NCI-H2107 treated with DMSO at 0.1 percent for 48 hours (cell line): ENCODE measurements at regions not wholly inside any gene's neighbourhood (a gene's known extent, or its start where the extent isn't known, plus 50 kb on each side); places are given as distances from the start of the nearest gene placed in this dataset.
"Not testable (repeated sequence)": the region's sequence is repeated elsewhere in the genome, so short reads cannot be mapped to it uniquely, and the experiment has no call there.

Experiments used
- DNase-seq: peaks from one replicate; lab custom pipeline; 2025; ENCODE audit not compliant: unreplicated experiment; lab: John Stamatoyannopoulos, UW

DNA sequence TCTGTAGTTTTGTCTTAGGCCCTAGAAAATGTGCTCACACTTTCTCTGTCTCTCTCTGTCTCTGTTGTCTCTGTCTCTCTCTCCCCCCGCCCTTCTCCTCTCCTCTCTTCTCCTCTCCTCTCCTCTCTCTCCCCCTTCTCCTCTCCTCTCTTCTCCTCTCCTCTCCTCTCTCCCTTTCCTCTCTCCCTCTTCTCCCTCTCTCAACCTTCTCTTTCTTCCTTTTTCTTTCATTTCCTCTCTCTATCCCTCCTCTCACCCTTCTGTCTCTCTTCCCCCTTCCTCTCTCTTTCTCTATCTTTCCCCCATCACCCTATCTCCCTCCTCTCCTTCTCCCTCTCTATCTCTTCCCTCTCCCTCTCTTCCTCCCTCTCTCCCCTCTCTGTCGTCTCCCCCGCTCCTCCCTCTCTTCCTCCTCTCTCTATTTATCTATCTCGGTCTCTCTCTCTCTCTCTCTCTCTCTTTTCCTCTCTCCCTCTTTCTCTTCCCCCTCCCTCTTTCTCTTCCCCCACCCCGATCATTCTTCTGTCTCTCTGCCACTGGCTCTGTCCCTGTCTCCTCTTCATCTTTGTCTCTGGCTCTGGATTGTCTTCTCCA lies 107.2 kb upstream of the C16orf82 start:
- no peak for DNase-seq

DNA sequence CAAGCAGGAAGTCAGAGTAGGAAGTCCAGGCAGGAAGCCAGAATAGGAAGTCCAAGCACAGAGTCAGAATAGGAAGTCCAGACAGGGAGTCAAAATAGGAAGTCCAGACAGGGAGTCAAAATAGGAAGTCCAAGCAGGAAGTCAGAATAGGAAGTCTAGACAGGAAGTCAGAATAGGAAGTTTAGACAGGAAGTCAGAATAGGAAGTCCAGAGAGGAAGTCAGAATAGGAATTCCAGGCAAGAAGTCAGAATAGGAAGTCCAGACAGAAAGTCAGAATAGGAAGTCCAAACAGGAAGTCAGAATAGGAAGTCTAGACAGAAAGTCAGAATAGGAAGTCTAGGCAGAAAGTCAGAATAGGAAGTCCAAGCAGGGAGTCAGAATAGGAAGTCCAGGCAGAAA lies 105.3 kb upstream of the C16orf82 start:
- no peak for DNase-seq

DNA sequence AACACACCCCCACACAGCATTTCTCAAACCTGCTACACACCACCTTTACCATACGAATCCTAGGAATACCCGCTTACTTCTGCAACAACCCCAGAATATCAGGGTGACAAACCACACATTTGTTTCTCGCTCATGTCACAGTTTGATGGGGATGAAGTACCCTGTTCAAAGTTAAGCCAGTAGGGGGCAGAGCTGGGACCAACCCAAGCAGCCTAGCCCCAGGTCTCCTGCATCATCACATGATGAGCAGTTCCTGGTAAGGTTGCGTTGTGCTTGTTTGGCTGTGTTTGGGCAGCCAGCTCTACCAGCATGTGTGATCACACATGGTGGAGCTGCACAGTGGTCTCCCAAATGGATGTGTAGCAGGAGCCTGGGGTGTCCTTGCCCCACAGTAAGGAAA lies 103.6 kb upstream of the C16orf82 start:
- DNase-seq = no peak

DNA sequence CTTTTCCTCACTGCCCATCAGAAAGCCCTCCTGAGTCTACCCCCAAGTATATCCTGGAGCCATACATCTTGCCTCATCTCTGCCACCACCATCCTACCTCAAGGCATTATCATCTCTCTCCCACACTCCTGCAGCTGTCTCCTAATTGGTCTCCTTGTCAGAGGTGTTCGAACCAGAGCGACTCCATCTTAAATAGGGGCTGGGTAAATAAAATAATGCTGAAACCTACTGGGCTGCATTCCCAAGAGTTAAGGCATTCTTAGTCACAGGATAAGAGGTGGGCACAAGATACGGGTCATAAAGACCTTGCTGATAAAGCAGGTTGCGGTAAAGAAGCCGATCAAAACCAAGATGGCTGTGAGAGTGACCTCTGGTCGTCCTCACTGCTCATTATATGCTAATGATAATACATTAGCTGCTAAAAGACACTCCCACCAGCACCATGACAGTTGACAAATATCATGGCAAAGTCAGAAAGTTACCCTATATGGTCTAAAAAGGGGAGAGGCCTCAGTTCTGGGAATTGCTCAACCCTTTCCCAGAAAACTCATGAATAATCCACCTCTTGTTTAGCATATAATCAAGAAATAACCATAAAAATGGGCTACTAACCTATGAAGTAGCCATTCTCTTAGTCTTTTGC lies 97.0 kb upstream of the C16orf82 start:
- DNase-seq = no peak

DNA sequence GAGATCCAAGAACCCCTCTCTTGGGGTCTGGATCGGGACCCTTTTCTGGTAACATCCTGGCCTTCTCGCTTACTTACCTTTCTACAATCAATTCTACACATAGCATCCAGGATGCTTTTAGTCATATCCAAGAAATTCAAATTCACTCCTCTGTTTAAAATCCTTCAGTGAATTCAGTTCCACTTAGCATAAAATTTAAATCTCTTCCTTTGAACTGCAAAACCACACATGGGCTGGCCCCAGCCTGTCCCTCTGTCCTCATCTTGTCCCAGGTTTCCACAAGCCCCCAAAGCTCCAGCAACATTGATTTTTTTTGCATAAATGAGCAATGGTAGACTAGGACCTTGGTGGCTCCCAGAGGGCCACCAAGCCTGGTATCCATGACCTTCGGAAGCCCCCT lies 96.4 kb upstream of the C16orf82 start:
- DNase-seq = no peak

DNA sequence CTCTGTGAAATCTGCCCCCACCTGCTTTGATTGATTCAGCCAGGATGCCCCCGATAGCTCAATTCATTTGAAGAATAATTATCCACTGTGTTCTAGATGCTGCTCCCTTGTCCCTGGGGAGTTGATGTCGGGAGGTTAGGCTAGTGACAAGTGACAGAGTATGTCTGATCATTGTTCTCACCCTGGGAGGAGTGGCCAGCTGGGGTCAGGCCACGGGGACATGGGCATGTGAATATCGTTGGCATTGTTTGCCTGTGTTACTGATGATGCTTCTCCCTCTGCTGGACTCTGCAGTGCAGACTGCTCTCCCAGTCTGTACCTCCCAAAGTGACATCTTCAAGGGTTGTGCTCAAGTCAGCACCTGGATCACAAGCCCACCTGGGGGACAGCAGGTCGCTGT lies 89.9 kb upstream of the C16orf82 start:
- no peak for DNase-seq

DNA sequence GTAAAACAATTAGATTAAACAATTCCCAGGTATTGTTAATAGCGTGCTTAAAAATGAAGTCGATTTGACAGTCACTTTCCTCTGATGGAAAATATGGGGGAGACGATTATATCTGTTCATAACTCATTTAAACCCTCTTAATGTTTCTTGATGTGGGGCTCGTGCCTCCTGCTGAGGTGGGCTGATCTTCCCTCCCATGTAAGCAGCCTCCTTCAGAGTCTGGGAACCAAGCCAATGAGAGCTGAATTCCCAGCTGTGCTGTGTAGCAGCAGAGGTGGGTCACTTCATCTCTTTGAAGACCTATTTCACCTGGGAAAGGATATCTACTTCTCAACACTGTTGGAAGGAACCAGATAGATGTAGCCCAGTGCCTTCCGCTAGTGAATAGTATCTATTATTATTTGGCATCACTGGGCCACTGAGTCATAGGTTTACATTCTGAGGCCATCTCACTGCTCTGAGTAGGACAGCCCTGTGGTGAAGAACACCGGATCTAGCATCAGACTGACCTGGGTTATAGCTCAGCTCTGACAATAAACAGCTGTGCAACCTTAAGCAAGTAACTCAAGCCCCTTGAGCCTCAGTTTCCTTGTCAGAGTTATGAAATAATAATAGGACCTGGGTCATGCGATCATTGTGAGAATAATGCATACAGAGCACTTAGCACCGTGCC lies 85.3 kb upstream of the C16orf82 start:
- no peak for DNase-seq

DNA sequence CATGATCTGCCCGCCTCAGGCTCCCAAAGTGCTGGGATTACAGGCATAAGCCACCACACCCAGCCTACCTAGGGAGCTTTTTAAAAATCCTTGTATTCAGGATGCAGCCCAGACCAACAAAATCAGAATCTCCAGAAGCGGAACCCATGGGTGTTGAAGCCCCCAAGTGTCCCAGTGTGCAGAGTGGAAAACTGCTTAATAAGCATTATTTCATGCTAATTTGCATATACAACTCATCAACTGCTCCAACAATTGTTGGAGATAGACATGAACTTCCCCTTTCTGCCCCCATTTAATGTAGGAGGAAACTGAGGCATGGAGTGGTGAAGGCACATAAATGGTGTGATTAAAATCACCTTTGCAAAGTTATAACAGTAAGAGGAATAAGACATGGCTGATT lies 84.3 kb upstream of the C16orf82 start:
- DNase-seq = no peak

DNA sequence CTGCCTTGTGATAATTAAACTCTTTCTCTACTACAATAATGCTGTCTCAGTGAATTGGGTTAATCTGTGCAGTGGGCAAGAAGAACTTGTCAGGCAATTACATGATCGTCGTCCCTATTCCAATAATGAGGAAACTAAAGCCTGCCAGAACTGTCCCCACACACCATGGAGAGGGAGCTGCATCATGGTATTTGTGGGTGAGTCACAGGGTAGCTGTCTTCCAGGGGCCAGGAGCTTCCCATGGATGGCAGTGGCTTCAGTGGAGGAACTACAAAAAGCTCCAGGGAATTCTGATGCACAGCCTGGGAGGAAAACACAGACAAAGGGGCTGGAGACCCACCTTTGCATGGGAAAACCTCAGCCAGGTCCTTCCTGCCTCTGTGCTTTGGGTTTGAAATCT lies 83.3 kb upstream of the C16orf82 start:
- DNase-seq = no peak

DNA sequence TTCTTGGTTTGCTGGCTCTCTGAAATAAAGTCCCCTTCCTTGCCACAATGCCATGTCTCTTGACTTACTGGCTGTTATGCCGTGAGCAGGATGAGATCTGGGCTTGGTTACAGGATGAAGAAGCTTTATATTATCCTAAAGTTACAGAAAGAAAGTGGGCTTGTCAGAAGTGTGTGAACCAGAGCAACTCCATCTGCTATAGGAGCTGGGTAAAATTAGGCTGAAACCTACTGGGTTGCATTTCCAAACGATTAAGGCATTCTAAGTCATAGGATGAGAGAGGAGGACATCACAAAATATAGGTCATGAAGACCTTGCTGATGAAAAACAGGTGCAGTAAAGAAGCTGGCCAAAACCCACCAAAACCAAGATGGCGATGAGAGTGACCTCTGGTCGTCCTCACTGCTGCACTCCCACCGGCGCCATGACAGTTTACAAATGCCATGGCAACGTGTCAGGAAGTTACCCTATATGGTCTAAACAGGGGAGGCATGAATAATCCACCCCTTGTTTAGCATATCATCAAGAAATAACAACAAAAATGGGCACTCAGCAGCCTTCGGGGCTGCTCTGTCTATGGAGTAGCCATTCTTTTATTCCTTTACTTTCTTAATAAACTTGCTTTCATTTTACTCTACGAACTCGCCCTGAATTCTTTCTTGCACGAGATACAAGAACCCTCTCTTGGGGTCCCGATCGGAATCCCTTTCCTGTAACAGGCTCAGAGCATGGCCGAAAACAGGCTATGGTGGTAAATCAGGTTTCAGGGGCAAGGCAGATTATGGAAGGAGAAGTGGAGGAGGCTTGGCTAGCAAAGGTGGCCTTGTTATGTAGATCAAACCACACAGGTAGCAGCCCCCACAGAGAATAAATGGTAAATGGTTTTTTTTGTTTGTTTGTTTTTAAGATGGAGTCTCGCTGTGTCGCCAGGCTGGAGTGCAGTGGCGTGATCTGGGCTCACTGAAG lies 81.3 kb upstream of the C16orf82 start:
- DNase-seq = no peak

DNA sequence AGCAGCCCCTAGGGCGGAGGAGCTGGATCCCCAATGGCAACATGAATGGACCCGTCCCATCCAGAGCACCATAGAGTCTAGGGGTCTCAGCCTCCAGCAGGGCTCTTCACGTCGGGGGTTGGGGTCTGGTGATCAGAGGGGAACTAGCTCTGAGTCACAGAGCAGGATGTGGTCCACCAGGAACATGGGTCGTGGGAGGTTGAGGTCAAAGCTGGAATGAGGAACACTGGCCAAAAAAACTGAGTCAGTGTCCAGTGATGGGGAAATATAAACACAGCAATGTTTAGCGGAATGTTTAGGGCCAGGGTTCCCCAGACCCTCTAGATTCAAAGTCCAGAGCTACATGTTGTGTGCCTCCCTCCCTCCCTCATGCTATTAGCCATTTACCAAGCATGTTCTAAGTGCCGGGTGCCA lies 79.1 kb upstream of the C16orf82 start:
- DNase-seq = no peak

DNA sequence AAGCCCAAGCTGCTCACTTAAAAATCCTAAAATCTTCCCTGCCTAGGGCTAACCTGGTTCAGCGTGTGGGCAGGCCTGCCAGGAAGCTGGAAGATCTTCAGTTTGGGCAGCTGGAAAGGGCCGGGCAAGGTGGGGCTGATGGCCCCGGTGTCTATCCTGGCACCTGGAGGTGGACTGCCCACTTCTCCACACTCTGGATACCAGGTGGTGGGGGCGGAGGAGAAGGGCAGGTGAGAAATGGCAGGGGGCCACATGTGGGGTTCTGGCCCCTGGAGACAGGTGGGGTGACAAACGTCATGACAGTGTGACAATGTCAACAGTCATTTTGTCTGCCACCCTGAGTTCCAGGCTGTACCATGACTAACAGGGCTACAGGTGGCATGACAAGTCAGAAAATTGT lies 78.5 kb upstream of the C16orf82 start:
- no peak for DNase-seq

DNA sequence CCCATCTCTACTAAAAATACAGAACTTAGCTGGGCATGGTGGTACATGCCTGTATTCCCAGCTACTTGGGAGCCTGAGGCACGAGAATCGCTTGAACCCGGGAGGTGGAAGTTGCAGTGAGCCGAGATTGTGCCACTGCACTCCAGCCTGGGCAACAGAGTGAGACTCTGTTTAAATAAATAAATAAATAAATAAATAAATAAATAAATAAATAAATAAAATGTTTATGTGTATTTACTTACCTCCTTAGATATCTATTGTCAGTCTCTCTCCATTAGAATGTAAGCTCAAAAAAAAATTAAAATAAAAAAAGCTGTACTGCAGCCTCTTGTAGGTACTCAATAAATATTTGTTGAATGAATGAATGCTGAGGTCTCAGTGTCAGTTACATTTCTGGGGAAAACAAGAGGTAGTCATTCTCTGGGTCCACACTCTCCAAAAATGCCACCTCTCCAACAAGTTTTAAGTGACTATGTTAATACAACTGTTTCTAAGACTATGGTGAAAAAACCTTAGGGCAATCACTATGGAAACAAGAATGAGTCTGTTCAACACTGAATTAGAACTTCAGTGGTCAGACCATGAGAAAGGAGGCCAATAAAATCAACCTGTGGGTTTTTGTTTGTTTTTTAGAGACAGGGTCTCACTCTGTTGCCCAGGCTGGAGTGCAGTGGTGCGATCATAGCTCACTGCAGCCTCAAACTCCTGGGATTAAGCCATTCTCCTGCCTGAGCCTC lies 76.2 kb upstream of the C16orf82 start:
- DNase-seq = not testable (repeated sequence)

DNA sequence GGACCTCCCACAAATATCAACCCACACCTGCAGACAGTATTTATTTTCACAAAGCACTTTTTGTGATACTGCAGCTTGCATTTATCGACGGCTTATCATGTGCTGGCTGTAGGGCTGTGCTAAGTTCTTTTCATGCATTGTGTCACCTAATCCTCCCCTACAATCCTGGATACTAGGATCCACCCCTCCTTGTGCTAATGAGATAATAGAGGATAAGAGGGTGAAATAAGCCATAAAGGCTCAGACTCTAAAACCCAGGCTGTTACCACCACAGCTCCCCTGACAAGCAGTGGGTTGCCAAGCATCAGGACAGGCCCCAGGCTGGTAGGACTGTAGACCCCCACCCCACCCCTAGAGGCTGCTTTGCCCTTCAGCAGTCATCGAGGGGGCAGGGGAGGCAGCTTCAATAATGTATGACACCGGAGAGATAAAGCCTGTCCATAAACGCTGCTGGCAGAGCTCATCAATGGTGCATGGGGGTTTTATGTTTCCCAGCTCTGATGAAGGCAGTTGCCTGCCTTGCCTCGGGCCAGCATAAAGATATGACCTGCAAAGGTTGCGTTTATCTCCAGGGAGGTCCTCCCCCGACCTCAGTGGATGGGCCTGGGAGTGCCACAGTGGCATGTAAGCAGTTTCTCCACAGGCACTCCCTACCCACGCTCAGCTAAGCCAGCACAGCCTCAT lies 73.9 kb upstream of the C16orf82 start:
- DNase-seq = no peak

DNA sequence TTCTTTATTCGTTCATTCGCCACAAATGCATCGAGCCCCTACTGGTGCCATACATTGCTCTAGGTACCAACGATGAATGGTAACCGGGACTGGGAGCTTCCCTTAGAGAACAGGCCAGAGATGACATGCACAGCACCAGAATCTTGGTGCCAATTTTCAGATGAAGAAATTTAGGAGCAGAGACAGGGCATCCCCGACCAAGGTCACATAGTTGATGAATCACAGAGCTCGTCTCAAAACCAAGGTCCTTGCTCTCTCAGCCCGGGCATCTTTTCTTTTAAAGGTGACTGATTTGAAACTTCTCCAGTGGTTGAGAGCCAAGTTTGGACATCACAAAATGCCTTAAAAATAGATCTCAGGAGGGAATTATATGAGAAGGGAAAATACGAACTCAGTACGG lies 73.2 kb upstream of the C16orf82 start:
- DNase-seq = no peak

DNA sequence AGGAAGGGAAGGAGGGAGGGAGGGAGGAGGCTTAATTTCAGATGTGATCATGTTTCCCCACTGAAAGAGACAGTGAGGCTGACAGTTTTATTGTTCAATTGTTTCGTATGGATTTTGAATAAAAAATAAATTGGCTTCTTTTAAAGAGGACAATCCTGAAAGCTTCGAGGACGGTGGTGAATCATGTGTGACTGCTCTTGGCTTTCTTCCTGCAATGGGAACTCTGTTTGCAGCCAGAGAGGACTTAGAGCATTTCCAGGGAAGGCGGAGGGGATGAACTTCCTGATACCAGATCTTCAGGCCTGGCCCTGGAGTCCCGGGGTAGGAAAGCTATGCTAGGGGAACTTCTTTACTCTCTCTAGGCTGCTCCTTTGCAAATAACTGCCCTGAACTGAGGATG lies 72.8 kb upstream of the C16orf82 start:
- no peak for DNase-seq

DNA sequence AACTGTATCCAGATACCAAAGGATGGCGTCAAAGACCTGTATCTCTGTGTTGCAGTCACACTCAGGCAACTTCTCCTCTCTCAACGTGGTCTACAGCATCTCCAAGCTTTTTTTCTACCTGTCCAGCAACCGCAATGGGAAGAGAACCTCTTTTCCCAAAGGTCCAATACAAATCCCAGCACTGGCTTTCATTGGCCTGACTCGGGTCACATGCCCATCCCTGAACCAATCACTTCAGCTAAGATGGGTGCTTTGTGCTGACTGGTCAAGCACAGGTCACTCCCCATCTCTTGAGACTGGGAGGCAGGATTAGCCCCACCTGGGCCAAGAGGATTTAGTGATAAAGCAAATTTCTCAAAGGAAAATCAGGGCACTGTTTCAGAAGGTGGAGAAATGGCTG lies 71.2 kb upstream of the C16orf82 start:
- DNase-seq = no peak

DNA sequence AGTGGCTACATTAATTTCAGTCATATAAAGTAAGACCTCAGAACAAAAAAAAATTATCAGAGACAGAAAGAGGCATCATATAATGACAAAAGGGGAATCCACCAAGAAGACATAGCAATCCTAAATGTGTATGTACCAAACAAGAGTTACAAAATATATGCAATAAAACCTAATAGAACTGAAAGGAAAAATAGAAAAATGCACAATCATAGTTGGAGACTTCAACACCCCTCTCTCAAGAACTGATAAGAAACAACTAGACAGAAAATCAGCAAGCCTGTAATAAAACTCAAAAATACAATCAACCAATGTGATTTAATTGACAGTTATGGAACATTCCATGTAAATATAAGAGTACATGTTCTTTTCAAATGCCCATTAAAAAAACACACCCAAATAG lies 61.3 kb upstream of the C16orf82 start:
- no peak for DNase-seq
